ENCODE measurements at regions not wholly inside any gene's neighbourhood (a gene's known extent, or its start where the extent isn't known, plus 50 kb on each side); places are given as distances from the start of the nearest gene placed in this dataset.

GRCh38 chr11:80958361-80958760, 1517.5 kb upstream of the TENM4 start:
- no peaks in the 10 kb centered on the region for H3K79me1 ChIP-seq (ENCODE audit: low read depth in 1 of 2, low read length in 2 of 2)
- no CpG with 5 or more reads among the region's 2 CpGs for WGBS, 2 experiments (ENCODE audit: extremely low coverage in 2 of 2, insufficient read length in 1 of 2)
- H3K27me3 ChIP-seq (ENCODE audit: control insufficient read depth, insufficient read depth, low read length) = no peaks in the 10 kb centered on the region
- H3K9me1 ChIP-seq (ENCODE audit: insufficient read depth, low read length) = no peaks in the 10 kb centered on the region
- no peak overlapping the region for H2BK15ac ChIP-seq (ENCODE audit: low read depth, low read length)
- H3K4me2 ChIP-seq (ENCODE audit: low read depth, low read length) = no peak overlapping the region
- POLR2A ChIA-PET (ENCODE audit: unreplicated experiment) = no interaction called here
- H2AK5ac ChIP-seq (ENCODE audit: low read depth, low read length) = no peak overlapping the region
- H2BK5ac ChIP-seq (ENCODE audit: low read depth, low read length, poor library complexity, severe bottlenecking) = no peak overlapping the region
- no peak overlapping the region for H2AK9ac ChIP-seq (replicated peaks; ENCODE audit: low read depth, low read length, poor library complexity)
- H3K56ac ChIP-seq (ENCODE audit: extremely low read depth, insufficient read depth, low read length) = no peak overlapping the region
- in situ Hi-C loops (cut with MboI; ENCODE audit: low sequenced_read_pairs) = no loop called here
- no peak overlapping the region for H4K8ac ChIP-seq (ENCODE audit: low read depth in 2 of 2, low read length in 2 of 2)
- no peak overlapping the region for H3K18ac ChIP-seq (ENCODE audit: low read depth, low read length)
- intact Hi-C loops (cut with micrococcal nuclease) = no loop called here
- H3K4ac ChIP-seq (ENCODE audit: low read depth, low read length) = no peak overlapping the region
- no peak for ATAC-seq (ENCODE audit: low read depth)
- TF ChIP-seq POLR2A (IDR thresholded peaks at IDR 0.05; ENCODE audit: low read depth, low read length) = no peak
- peak; percentile 47; the same call in 1 of the 2 replicates for TF ChIP-seq NFE2L2 (IDR thresholded peaks at IDR 0.05; ENCODE audit: low read depth, low read length)
- H2BK20ac ChIP-seq (ENCODE audit: low read depth, low read length) = no peak overlapping the region
- dilution Hi-C loops (cut with HindIII; ENCODE audit: low sequenced_read_pairs, unreplicated experiment) = no loop called here
- H3K27ac ChIP-seq (ENCODE audit: insufficient read depth, low read length) = no peak overlapping the region
- no TSS peak for BruUV-seq (replicated peaks)
- DNase-seq = peak; percentile 1
- no peaks in the 10 kb centered on the region for H3K4me1 ChIP-seq (ENCODE audit: control insufficient read depth, insufficient read depth, low read length)
- H3K4me3 ChIP-seq (ENCODE audit: insufficient read depth, low read depth, low read length) = no peak overlapping the region
- H4K20me1 ChIP-seq (ENCODE audit: insufficient read depth, low read length) = no peaks in the 10 kb centered on the region
- H2AFZ ChIP-seq (replicated peaks; ENCODE audit: low read length, poor library complexity) = no peak overlapping the region
- H3K23ac ChIP-seq (ENCODE audit: low read depth, low read length) = no peak overlapping the region
- H3K9me3 ChIP-seq (ENCODE audit: control insufficient read depth, insufficient read depth, low read length) = no peaks in the 10 kb centered on the region
- H4K5ac ChIP-seq (ENCODE audit: low read depth, low read length) = no peak overlapping the region
- no peaks in the 10 kb centered on the region for H3K36me3 ChIP-seq (ENCODE audit: control insufficient read depth, insufficient read depth, low read length)
- H3K14ac ChIP-seq (replicated peaks; ENCODE audit: low read depth, low read length) = no peak overlapping the region
- H4K91ac ChIP-seq (ENCODE audit: insufficient read depth, low read depth, low read length) = no peak overlapping the region
- CTCF ChIA-PET = no interaction called here
- H2BK120ac ChIP-seq (ENCODE audit: low read depth, low read length) = no peak overlapping the region
- no peak overlapping the region for H3K9ac ChIP-seq (ENCODE audit: low read depth, low read length)
